NCI-H2107 (cell line): ENCODE measurements at regions not wholly inside any gene's neighbourhood (a gene's known extent, or its start where the extent isn't known, plus 50 kb on each side); places are given as distances from the start of the nearest gene placed in this dataset.

Experiments used
- DNase-seq: peaks from one replicate; lab custom pipeline; 2025; lab: John Stamatoyannopoulos, UW

DNA sequence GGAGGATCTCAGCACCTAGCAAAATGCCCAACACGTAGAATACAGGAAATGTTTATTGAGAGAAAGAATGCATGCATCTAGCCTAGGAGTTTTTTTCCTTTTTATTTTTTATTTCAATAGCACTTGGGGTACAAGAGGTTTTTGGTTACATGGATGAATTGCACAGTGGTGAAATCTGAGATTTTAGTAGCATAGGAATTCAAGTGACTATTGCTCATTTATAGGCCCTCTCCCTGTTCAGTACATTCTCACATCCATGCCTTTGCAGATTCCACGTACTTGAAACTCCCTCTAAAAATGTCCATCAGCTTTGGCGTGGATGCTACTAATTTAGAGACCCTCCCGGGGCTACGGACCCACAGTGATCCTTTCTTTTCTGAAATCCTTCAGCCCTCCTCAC, 61.7 kb upstream of the PIAS1 start:
- DNase-seq = no peak

DNA sequence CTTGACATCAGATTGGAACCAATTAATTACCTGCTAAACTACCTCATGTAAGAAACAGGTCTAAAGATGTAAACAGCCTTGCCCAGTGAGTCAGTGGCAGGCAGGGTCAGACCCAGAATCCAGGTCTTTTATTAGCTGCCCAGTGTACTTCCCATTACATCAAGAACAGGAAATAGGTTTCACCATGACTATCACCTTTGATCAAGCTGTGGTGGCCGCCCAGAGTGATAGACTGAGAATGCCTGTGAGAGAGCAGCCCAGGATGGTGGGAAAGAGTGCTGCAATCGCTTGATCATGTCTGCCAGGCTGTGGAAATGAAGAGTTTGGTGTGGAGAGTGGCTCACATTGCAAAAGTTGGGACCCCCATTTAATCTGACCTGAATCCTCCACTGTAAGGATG, 61.3 kb upstream of the PIAS1 start:
- DNase-seq = no peak

DNA sequence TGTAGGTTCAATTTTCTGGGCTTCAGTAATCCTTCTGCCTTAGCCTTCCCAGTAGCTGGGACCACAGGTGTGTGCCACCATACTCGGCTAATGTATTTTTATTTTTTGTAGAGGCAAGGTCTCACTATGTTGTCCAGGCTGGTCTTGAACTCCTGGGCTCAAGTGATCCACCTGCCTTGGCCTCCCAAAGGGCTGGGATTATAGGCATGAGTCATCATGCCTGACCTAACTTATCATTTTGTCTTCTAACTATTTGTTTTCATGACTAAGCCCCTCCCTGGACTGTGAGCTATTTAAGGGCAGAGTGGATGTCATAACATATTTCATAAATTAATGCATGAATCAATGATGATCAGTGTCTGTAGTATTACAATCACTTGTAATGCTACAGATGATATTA, 56.1 kb upstream of the PIAS1 start:
- no peak for DNase-seq

DNA sequence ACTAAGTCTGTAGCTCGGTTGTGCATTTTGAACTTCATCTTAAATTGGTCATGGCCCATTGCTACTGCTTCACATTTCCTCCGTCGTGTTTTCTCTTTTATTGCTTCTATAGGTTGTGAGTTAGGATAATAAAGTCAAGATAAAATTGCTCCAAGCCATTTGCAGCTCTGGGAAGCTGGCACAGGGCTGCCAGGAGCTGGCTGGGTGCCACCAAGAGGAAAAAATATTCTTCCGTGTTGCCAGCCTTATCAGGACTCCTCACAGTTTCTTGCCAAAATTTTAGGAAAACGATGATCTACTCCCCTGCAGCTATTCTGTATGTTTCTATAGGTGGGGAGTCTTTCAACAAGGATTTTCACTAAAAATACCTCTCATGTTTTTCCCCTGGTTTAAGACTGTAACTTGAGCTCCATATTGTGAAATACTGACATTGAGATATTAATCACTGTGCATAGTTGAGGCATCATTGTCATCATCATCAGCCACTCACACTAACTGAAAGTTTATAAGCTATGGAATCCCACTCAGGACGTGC, 55.4 kb upstream of the PIAS1 start:
- no peak for DNase-seq

DNA sequence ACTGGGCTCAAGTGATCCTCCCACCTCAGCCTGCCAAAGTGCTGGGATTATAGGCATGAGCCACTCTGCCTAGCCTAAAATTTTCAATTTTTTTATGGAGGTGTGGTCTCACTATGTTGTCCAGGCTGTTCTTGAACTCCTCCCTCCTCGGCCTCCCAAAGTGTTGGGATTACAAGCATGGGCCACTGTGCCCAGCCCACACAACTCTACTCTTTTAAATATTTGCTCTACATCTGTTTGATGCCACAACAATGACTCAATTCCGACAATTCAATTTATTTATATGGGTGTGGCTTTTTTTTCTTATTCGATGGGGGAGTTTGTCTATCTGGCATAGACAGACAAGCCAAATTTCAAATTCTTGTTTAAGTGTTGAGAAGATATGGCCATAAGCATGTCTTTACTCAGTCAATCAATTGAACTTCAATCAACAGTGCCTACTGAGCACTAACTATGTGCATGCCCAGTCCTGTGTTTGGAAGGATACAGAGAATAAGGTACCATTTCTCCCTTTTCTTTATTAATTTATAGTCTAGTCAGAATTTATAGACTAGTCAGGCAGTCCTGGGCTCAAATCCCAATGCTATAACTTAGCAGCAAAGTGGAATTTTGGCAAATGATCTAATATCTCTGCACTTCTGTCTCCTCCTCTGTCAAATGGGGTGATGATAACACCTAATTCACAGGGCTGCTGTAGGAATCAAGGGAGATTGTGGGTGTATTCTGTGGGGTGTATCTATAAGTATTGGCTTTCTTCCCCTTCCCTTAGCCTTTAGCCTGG, 54.6 kb upstream of the PIAS1 start:
- DNase-seq = no peak

DNA sequence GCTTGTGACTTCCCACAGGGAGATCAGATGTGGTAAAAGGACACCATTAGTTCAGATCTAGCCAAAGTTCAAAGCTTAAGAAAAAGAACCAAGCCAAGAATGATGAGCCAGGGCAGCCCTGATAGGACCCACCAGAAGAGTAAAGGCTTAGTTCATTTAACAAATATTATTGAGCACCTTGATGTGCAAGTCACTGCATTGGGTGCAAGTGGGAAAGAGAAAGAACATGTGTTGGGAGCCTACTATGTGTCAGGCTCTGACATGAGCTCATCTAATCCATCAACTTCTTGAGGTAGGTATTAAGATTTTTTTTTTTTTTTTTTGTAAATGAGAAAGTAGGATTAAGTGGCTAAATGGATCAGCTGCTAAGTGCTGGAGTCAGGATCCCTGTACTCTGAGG, 53.4 kb upstream of the PIAS1 start:
- DNase-seq = no peak

DNA sequence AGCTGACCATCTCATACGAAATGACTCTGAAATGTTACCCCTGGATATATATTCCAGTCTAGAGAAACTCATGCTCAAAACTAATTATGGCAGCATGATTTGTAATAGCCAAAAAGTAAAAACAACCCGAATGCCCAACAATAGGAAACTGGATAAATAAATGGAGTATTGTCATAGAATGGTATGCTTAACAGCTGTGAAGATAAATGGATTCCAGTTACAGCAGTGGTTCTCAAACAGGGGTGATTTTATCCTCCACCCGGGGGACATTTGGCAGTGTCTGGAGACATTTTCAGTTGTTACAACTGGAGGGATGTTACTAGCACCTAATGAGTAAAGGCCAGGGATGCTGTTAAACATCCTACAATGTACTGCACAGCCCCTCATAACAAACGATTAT, 52.3 kb upstream of the PIAS1 start:
- DNase-seq = no peak

DNA sequence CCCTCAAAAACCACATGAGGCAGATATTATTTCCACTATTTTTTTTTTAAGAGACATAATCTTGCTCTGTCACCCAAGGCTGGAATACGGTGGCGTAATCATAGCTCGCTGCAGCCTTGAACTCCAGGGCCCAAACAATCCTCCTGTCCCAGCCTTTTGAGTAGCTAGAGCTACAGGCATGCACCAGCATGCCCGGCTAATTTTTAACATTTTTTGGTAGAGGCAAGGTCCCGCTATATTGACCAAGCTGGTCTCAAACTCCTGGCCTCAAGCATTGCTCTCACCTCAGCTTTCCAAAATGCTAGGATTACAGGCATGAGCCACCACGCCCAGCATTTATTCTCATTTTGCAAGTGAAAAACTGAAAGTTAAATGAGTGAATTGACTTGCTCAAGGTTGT, 50.8 kb upstream of the PIAS1 start:
- no peak for DNase-seq
